HEK293 (cell line): ENCODE measurements at regions not wholly inside any gene's neighbourhood (a gene's known extent, or its start where the extent isn't known, plus 50 kb on each side); places are given as distances from the start of the nearest gene placed in this dataset.

Source experiments
- CTCF ChIA-PET: fragments of 350-600 bp; formaldehyde crosslinking; extraction: SDS; loops from one replicate; lab custom pipeline; 2021; ENCODE audit warnings: antibody characterized with exemption; lab: Yijun Ruan, JAX
- POLR2A ChIA-PET: fragments of 300-600 bp; formaldehyde crosslinking; extraction: SDS; loops from one replicate; lab custom pipeline; 2020; ENCODE audit warnings: antibody characterized with exemption, inconsistent platforms; lab: Yijun Ruan, JAX
- H3K27ac ChIP-seq: fragments of 200-500 bp; sonication (Bioruptor generic); 2 replicates; pipeline ENCODE4 v1.5.1; 2014; ENCODE audit warnings: low read depth, low read length, control low read depth, inconsistent platforms; ENCODE audit errors: extremely low read depth
- H3K36me3 ChIP-seq, 2 experiments: fragments of 200-500 bp in 1 of 2; sonication (Bioruptor generic) in 1 of 2; 1 replicate in 1 of 2; 2 replicates in 1 of 2; pipeline ENCODE4 v1.5.1; 2014 to 2017; ENCODE audit warnings: inconsistent platforms in 2 of 2, low read length in 2 of 2; ENCODE audit not compliant: control insufficient read depth in 2 of 2, insufficient read depth in 1 of 2
- H3K4me1 ChIP-seq: fragments of 200-500 bp; sonication (Bioruptor generic); 2 replicates; pipeline ENCODE4 v1.5.1; 2014; ENCODE audit warnings: mild to moderate bottlenecking, low read length, inconsistent platforms; ENCODE audit not compliant: control insufficient read depth, insufficient read depth
- H3K4me3 ChIP-seq: 2 replicates; pipeline ENCODE4 v1.5.1; 2011; ENCODE audit warnings: low read depth, mild to moderate bottlenecking, control low read depth, low read length, moderate library complexity
- H3K9me3 ChIP-seq: fragments of 200-500 bp; sonication (Bioruptor generic); 2 replicates; pipeline ENCODE4 v1.5.1; 2014; ENCODE audit warnings: low read depth, low read length, inconsistent platforms; ENCODE audit not compliant: control insufficient read depth, insufficient read depth
- AEBP2 ChIP-seq: fragments of 450-650 bp; formaldehyde crosslinking; IDR thresholded peaks from 2 replicates; pipeline ENCODE4 v1.5.1; 2016; ENCODE audit warnings: missing biosample characterization, missing genetic modification characterization, borderline replicate concordance
- IKZF3 ChIP-seq: fragments of 450-650 bp; IDR thresholded peaks from 2 replicates; pipeline ENCODE4 v1.5.0; 2018; ENCODE audit warnings: missing biosample characterization, mild to moderate bottlenecking, missing genetic modification characterization, moderate library complexity
- KLF1 ChIP-seq: fragments of 450-650 bp; formaldehyde crosslinking; IDR thresholded peaks from 2 replicates; pipeline ENCODE4 v1.5.1; 2016; ENCODE audit warnings: missing biosample characterization, missing genetic modification characterization
- OSR2 ChIP-seq: fragments of 450-650 bp; formaldehyde crosslinking; IDR thresholded peaks from 2 replicates; pipeline ENCODE4 v1.5.1; 2016; ENCODE audit warnings: missing biosample characterization, missing genetic modification characterization
- SETDB1 ChIP-seq: IDR thresholded peaks from one replicate; pipeline ENCODE4 v1.6.1; 2017; ENCODE audit warnings: mild to moderate bottlenecking, low read length, moderate library complexity, mixed read lengths; ENCODE audit not compliant: insufficient read length
- ZIC2 ChIP-seq: fragments of 450-650 bp; formaldehyde crosslinking; IDR thresholded peaks from 2 replicates; pipeline ENCODE4 v1.5.1; 2016; ENCODE audit warnings: missing biosample characterization, missing genetic modification characterization
- ZNF175 ChIP-seq: fragments of 450-650 bp; formaldehyde crosslinking; IDR thresholded peaks from 2 replicates; pipeline ENCODE4 v1.5.1; 2016; ENCODE audit warnings: missing biosample characterization, missing genetic modification characterization
- ZNF184 ChIP-seq: fragments of 450-650 bp; IDR thresholded peaks from 2 replicates; pipeline ENCODE4 v1.5.1; 2018; ENCODE audit warnings: missing biosample characterization, mild to moderate bottlenecking, missing genetic modification characterization
- ZNF19 ChIP-seq: fragments of 450-650 bp; formaldehyde crosslinking; IDR thresholded peaks from 2 replicates; pipeline ENCODE4; 2016; ENCODE audit warnings: missing biosample characterization, missing genetic modification characterization, low read depth
- ZNF280D ChIP-seq: fragments of 450-650 bp; formaldehyde crosslinking; IDR thresholded peaks from 2 replicates; pipeline ENCODE4 v1.5.1; 2016; ENCODE audit warnings: missing biosample characterization, missing genetic modification characterization
- ZNF394 ChIP-seq: fragments of 450-650 bp; formaldehyde crosslinking; IDR thresholded peaks from 2 replicates; pipeline ENCODE4 v1.5.1; 2016; ENCODE audit warnings: missing biosample characterization, missing genetic modification characterization, mild to moderate bottlenecking, moderate library complexity, borderline replicate concordance
- ZNF473 ChIP-seq: fragments of 450-650 bp; formaldehyde crosslinking; IDR thresholded peaks from 2 replicates; pipeline ENCODE4 v1.5.1; 2017; ENCODE audit warnings: missing biosample characterization, missing genetic modification characterization
- ZNF623 ChIP-seq: fragments of 450-650 bp; formaldehyde crosslinking; IDR thresholded peaks from 2 replicates; pipeline ENCODE4 v1.5.1; 2016; ENCODE audit warnings: missing biosample characterization, missing genetic modification characterization
- ZNF658 ChIP-seq: fragments of 450-650 bp; formaldehyde crosslinking; IDR thresholded peaks from 2 replicates; pipeline ENCODE4; 2016; ENCODE audit warnings: missing biosample characterization, missing genetic modification characterization
- ZNF660 ChIP-seq: fragments of 450-650 bp; IDR thresholded peaks from 2 replicates; pipeline ENCODE4 v1.5.1; 2018; ENCODE audit warnings: missing biosample characterization, mild to moderate bottlenecking, missing genetic modification characterization
- ZNF76 ChIP-seq: fragments of 450-650 bp; formaldehyde crosslinking; IDR thresholded peaks from 2 replicates; pipeline ENCODE4; 2016; ENCODE audit warnings: low read depth, missing biosample characterization, missing genetic modification characterization, borderline replicate concordance
- ZNF768 ChIP-seq: fragments of 450-650 bp; formaldehyde crosslinking; IDR thresholded peaks from 2 replicates; pipeline ENCODE4 v1.5.1; 2018; ENCODE audit warnings: missing biosample characterization, mild to moderate bottlenecking, missing genetic modification characterization
- TF ChIP-seq, protein P1 (sequence below): fragments of 450-650 bp; formaldehyde crosslinking; optimal IDR thresholded peaks from 2 replicates; pipeline ENCODE3; 2016; ENCODE audit warnings: missing biosample characterization, mild to moderate bottlenecking, missing genetic modification characterization
- TF ChIP-seq, protein P2 (sequence below): fragments of 450-650 bp; formaldehyde crosslinking; IDR thresholded peaks from 2 replicates; pipeline ENCODE4 v1.5.1; 2017; ENCODE audit warnings: missing biosample characterization, missing genetic modification characterization

DNA sequence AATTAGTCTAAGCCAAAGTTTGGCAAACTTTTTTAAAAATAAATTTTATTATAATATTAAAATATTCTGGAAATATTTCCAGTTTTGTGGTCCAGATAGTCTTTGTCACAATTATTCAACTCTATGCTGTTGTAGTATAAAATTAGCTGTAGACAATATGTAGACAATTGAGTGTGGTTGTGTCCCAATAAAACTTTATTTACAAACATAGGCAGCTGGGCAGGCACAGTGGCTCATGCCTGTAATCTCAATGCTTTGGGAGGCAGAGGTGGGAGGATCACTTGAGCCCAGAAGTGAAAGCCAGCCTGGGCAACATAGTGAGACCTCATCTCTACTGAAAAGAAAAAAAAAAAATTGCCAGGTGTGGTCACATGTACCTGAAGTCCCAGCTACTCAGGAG lies 150.5 kb upstream of the EPB41L4A start:
- ChIA-PET POLR2A (no interaction called here), CTCF (interaction anchor here (0.5 to 0.6 kb wide), 2 partner anchors 20 to 41 kb away, joined by 3 to 4 read pairs; no protein-coding TSS in a partner anchor)
- Histone ChIP-seq H3K4me1 (no peaks in the 10 kb centered on the region), H3K9me3 (no peaks in the 10 kb centered on the region), H3K36me3 (no peaks in the 10 kb centered on the region)
- TF ChIP-seq SETDB1: no peak
- no peak for TF ChIP-seq AEBP2
- TF ChIP-seq ZNF19 (tag by site-specific recombination): no peak
- TF ChIP-seq, protein P1, sequence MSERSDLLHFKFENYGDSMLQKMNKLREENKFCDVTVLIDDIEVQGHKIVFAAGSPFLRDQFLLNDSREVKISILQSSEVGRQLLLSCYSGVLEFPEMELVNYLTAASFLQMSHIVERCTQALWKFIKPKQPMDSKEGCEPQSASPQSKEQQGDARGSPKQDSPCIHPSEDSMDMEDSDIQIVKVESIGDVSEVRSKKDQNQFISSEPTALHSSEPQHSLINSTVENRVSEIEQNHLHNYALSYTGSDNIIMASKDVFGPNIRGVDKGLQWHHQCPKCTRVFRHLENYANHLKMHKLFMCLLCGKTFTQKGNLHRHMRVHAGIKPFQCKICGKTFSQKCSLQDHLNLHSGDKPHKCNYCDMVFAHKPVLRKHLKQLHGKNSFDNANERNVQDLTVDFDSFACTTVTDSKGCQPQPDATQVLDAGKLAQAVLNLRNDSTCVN (tag by site-specific recombination): no peak
- TF ChIP-seq ZNF473 (tag by site-specific recombination): no peak
- TF ChIP-seq ZNF768 (tag by site-specific recombination): no peak
- no peak for TF ChIP-seq ZIC2 (tag by site-specific recombination)
- no peak for TF ChIP-seq ZNF175 (tag by site-specific recombination)
- TF ChIP-seq ZNF280D (tag by site-specific recombination): no peak
- TF ChIP-seq ZNF76: no peak
- TF ChIP-seq ZNF658 (tag by site-specific recombination): no peak
- TF ChIP-seq, all 188 proteins: peak for 0
- Histone ChIP-seq H3K27ac (no peak overlapping the region), H3K4me3 (no peak overlapping the region)

DNA sequence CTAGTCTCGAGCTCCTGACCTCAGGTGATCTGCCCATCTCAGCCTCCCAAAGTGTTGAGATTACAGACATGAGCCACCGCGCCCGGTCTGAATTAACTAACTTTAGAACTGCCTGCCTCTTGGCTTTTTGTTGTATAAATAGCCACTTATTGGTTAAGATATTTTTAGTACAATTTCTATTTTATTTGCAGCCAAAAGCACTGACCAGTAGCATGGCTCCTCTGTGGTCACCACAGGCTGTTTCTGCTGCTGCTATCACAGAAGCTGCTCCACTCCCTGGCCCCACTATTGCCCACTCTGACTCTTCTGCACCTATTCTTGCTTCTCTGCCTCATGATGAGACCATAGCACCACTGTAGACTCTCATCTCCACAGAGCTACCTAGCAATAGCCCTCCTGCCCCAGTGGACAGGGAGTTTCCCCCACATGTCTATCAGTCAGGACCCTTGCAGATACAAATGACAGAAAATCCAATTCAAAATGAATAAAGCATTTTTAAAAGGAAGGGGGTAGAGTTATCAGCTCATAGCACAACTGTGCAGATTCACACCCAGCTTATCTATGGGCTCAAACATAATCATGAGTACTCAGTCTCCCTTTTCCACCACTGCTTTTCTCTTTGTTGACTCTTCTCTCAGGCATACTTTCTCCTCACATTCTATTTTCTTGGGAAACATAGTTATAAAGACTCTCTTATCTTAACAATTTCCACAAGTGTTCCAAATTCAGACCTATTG lies 151.8 kb upstream of the EPB41L4A start:
- CTCF ChIA-PET: no interaction called here
- POLR2A ChIA-PET: no interaction called here

More for the DNA sequence above, 151.8 kb upstream of the EPB41L4A start:
- Histone ChIP-seq H3K4me3 (no peak overlapping the region), H3K36me3 (no peaks in the 10 kb centered on the region), H3K9me3 (no peaks in the 10 kb centered on the region), H3K27ac (no peak overlapping the region), H3K4me1 (no peaks in the 10 kb centered on the region)
- TF ChIP-seq ZNF623 (no peak), ZNF394 (tag by site-specific recombination) (no peak), OSR2 (tag by site-specific recombination) (no peak), KLF1 (tag by site-specific recombination) (no peak), ZNF660 (tag by site-specific recombination) (no peak), ZNF184 (tag by site-specific recombination) (no peak), IKZF3 (tag by site-specific recombination) (no peak)
- TF ChIP-seq, protein P1 (tag by site-specific recombination): no peak
- TF ChIP-seq, protein P2, sequence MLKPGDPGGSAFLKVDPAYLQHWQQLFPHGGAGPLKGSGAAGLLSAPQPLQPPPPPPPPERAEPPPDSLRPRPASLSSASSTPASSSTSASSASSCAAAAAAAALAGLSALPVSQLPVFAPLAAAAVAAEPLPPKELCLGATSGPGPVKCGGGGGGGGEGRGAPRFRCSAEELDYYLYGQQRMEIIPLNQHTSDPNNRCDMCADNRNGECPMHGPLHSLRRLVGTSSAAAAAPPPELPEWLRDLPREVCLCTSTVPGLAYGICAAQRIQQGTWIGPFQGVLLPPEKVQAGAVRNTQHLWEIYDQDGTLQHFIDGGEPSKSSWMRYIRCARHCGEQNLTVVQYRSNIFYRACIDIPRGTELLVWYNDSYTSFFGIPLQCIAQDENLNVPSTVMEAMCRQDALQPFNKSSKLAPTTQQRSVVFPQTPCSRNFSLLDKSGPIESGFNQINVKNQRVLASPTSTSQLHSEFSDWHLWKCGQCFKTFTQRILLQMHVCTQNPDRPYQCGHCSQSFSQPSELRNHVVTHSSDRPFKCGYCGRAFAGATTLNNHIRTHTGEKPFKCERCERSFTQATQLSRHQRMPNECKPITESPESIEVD (tag by site-specific recombination): no peak
